HG03378 (cell line): ENCODE measurements at regions not wholly inside any gene's neighbourhood (a gene's known extent, or its start where the extent isn't known, plus 50 kb on each side); places are given as distances from the start of the nearest gene placed in this dataset.

Source experiments
- ATAC-seq: cut with Tn5 transposase; IDR thresholded peaks from one replicate; pipeline ENCODE4 v1.9.1; 2021; ENCODE audit warnings: mild to moderate bottlenecking, moderate library complexity; ENCODE audit not compliant: unreplicated experiment

- no peak for ATAC-seq
These were observed 717.2 kb downstream of the NCAM2 start for GRCh38 chr21:21715266-21715969.

- ATAC-seq = no peak
These were observed 724.5 kb downstream of the NCAM2 start for GRCh38 chr21:21722731-21723130.

GRCh38 chr21:21730512-21730911 is 732.3 kb downstream of the NCAM2 start:
- ATAC-seq = no peak

- ATAC-seq = no peak
These were observed 733.4 kb downstream of the NCAM2 start for GRCh38 chr21:21731626-21732025.

GRCh38 chr21:21734088-21734487 is 735.9 kb downstream of the NCAM2 start:
- ATAC-seq = no peak

DNA sequence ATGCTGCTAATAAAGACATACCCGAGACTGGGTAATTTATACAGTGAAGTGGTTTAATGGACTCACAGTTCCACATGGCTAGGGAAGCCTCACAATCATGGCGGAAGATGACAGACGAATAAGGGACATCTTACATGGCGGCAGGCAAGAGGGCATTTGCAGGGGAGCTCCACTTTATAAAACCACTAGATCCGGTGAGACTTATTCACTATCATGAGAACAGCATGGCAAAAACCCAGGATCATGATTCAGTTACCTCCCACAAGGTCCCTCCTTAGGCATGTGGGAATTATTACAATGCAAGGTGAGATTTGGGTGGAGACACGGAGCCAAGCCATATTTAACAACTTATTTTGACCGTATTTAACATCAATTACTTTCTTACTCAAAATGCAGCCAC is 739.0 kb downstream of the NCAM2 start:
- no peak for ATAC-seq

DNA sequence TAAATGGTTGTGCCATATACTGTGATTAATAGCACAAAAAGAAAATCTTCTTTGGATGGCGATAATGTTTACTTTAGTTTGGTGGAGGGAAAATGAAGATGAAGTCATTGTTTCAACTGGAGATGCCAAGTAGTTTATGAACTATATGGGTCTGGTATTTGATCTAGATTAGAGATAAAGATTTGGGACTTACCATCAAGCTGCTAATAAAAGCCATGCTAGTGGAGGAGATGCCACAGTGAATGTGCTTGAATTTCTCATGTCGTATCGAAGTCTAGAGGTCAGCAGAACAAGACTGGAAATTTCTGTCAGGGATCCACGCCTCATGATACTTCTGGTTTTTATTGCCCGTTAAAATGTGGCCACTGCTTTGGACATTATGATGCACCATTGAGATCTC is 742.0 kb downstream of the NCAM2 start:
- ATAC-seq = no peak

- ATAC-seq = no peak
These were observed 752.1 kb downstream of the NCAM2 start for GRCh38 chr21:21750124-21750825.

DNA sequence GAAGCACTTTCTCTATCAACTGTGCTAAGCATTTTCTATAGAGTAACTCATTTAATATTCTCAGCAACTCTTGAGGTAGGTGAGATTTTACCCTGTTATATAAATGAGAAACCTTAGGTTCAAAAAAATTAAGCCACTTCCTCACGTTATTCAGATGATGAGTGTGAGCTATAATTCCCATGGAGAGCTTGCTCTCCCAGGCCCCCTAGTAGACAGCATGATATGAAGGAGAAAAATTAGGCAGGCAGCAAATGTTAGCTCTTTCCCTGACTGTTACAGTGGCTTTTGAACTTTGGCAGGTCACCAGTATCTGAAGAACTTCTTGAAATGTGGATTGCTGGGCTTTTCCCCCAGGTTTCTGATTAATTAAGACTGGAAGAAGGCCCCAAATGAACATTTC is 753.1 kb downstream of the NCAM2 start:
- ATAC-seq = no peak

DNA sequence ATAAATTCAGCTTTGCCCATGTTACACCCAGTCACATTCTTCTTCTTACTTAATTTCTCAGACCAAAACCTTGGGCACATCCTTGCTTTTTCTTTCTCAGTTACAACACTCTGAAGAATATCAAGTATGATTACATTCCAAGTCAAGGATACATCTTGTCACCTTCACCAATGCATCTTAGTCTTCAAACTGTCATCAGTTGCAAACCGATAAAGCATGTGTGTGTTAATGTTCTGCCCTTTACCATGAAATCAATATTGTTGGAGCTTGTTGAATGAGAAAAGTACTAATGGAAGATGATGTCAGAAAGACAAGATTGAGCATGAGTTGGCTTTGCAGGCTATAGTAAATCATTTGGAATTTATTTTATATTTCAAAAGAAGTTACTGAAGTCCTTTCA is 764.6 kb downstream of the NCAM2 start:
- ATAC-seq = no peak

GRCh38 chr21:21764281-21764680 is 766.1 kb downstream of the NCAM2 start:
- no peak for ATAC-seq

GRCh38 chr21:21767276-21767675 is 769.1 kb downstream of the NCAM2 start:
- no peak for ATAC-seq

GRCh38 chr21:21788591-21788990 is 790.4 kb downstream of the NCAM2 start:
- ATAC-seq = no peak

DNA sequence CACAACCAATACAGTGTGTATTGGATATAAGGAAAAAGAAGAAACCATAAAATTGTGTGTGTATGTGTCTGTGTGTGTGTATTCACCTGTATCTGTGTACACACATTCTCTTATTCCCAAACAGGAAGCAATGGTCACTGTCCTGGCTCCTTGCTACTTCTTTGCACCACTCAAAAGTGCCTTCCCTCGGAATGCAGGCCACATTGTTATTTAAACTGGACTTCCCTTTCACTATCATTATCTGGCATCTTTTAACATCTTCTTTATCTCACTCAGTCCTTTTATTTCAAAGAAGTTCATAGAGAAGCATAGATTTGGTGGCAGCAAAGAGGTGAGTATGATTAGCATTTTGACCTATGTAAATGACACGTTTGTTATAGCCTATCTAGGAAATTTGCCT is 803.7 kb downstream of the NCAM2 start:
- no peak for ATAC-seq

DNA sequence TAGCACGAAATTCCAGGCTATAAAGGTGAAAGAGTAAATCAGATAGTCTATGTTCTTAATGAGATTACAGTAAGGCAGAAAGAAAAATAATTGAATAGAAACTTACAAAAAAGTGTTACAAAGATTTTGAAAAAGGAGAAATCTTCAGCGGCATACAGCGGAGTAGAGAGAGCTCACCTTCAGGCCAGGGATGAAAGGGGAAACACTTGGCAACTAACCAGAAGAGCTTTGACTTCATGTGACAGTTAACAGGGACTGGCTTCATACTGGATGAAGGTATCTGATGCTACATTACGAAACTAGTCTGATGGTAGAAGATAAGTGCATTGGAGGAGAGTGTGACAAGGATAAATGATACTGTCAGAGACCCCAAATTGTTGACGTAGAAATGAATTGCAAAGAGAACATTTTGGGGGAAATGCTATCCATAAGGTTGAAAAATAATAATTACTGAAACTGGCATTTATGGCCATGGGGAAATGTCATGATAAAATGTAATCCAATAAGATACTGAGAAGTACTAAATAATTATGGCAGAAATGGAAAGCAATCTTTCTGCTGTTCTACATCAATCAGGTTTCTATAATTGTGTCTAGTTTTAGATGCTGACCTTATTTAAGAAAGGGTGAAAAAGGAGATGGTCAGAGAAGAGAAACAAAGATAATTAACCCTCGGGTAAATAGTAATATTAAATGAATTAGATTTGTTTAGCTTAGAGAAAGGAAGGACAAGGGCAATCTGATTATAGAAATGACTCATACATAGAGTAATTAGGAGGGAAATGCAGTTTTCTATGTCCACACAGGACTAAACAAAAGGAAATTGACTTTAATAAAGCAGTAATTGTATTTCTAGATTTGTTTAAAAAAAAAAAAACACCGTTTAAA is 808.7 kb downstream of the NCAM2 start:
- ATAC-seq = no peak

DNA sequence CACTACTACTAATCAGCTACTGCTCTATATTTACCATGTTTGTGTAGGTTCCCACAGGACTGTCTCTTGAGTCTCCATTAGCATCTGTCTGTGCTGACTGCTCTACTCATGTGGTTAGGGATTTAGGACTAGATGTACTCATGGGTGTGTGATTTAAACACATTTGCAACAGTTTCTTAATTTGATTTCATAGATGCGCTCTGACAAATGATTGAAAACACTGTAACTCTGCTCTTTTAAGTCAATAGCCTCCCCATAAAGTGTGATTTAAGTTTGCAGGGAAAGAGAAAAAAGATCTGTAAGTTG is 809.3 kb downstream of the NCAM2 start:
- ATAC-seq = no peak

GRCh38 chr21:21813289-21813688 is 815.1 kb downstream of the NCAM2 start:
- ATAC-seq = no peak

GRCh38 chr21:21813934-21814333 is 815.7 kb downstream of the NCAM2 start:
- no peak for ATAC-seq

DNA sequence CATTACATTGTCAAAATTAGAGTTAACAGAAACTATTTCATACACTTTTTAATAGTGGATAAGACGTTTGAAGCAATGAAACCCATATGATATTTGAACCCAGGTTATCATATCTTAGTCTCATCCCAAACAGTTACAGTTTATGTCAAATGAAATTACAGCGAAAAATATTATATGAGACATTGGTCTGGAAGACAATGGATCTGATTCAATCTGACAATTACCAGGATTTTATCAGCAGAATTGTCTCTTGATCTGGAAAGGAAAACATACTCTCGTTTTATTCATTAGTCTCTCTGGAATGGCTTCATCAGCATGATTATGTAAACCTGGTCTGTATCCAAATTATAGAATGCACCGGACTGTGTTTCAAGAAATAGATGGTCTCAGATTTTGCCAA is 818.6 kb downstream of the NCAM2 start:
- ATAC-seq = no peak

GRCh38 chr21:21818898-21819297 is 820.7 kb downstream of the NCAM2 start:
- ATAC-seq = no peak

- no peak for ATAC-seq
These were observed 829.9 kb downstream of the NCAM2 start for GRCh38 chr21:21828130-21828529.

- ATAC-seq = no peak
These were observed 832.8 kb downstream of the NCAM2 start for GRCh38 chr21:21831036-21831435.
